ENCODE measurements at regions not wholly inside any gene's neighbourhood (a gene's known extent, or its start where the extent isn't known, plus 50 kb on each side); places are given as distances from the start of the nearest gene placed in this dataset.

- TF ChIP-seq CTCF (IDR thresholded peaks at IDR 0.05) (no peak), POLR2A (IDR thresholded peaks at IDR 0.05) (no peak)
These were observed 105.1 kb upstream of the FSTL5 start for GRCh38 chr4:162268911-162269310.

Data from adrenal gland (tissue), 5 donors.